Retinal pigment epithelial cell (primary cell): ENCODE measurements at regions not wholly inside any gene's neighbourhood (a gene's known extent, or its start where the extent isn't known, plus 50 kb on each side); places are given as distances from the start of the nearest gene placed in this dataset.

Experiments used
- DNase-seq: peaks from one replicate; pipeline ENCODE4 v3.0.0-alpha.2; 2010; ENCODE audit warnings: low read depth
- H3K4me3 ChIP-seq: 2 replicates; pipeline ENCODE4 v1.5.1; 2011; ENCODE audit warnings: mild to moderate bottlenecking, low read length, control low read depth, moderate library complexity
- TF ChIP-seq, protein P1 (sequence below): conservative IDR thresholded peaks from 2 replicates; pipeline ENCODE4 v1.5.1; 2011; ENCODE audit warnings: low read depth, low read length, control low read depth, inconsistent platforms

DNA sequence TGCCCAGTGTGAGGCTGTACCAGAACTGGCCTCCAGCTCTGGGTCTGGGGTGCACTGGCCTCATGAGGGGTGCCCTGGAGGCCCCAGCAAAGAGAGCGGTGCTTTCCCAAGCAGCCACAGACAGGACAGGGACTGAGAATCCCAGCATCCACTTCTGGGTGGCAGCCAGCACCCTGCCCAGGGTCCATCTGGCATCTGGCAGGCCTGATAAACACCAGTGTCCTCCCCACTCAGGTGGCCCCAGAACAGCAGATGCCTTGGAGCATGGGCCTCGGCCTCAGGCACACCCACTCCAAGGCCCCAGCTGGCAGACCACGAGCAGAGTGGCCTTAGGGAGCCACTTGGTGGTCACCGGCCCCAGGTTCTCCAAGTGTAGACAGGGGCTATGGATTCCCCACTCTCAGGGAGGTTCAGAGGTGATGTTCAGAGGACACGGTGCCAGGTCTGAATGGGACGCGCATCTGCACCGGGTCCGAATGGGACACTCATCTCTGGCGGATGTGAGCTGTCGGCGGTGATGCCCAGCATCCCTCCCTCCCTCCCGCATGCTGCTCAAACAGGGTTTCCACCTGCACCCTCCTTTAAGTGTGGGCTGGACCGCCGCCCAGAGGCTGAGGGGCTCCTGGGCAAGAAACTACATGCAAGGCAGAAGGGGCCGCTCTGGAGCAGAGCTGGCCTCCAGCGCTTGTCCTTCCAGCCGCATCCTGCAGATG, 82.2 kb upstream of the GPC1 start:
- TF ChIP-seq, protein P1, sequence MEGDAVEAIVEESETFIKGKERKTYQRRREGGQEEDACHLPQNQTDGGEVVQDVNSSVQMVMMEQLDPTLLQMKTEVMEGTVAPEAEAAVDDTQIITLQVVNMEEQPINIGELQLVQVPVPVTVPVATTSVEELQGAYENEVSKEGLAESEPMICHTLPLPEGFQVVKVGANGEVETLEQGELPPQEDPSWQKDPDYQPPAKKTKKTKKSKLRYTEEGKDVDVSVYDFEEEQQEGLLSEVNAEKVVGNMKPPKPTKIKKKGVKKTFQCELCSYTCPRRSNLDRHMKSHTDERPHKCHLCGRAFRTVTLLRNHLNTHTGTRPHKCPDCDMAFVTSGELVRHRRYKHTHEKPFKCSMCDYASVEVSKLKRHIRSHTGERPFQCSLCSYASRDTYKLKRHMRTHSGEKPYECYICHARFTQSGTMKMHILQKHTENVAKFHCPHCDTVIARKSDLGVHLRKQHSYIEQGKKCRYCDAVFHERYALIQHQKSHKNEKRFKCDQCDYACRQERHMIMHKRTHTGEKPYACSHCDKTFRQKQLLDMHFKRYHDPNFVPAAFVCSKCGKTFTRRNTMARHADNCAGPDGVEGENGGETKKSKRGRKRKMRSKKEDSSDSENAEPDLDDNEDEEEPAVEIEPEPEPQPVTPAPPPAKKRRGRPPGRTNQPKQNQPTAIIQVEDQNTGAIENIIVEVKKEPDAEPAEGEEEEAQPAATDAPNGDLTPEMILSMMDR = no peak

DNA sequence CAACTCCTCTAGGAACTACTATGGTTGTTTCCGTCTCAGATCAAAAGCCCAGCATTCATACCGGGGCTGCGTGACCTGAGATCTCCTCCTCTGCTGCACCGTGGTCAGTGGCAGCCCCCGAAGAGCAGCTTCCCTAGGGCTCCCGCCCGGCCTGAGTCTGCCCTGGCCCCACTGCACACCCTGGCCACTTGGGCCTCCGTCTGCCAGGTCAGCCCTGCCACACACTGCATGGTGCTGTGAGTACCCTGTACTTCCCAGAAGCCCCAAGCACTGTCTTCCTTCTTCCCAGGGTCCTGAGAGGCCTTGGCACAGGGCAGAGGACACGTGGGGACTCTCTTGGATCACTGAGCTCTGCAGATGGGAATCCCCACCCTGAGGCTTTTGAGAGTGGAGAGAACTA, 81.5 kb upstream of the GPC1 start:
- TF ChIP-seq, protein P1 = no peak

More for the DNA sequence above, 82.2 kb upstream of the GPC1 start:
- no peak overlapping the region for H3K4me3 ChIP-seq
- no peak for DNase-seq

DNA sequence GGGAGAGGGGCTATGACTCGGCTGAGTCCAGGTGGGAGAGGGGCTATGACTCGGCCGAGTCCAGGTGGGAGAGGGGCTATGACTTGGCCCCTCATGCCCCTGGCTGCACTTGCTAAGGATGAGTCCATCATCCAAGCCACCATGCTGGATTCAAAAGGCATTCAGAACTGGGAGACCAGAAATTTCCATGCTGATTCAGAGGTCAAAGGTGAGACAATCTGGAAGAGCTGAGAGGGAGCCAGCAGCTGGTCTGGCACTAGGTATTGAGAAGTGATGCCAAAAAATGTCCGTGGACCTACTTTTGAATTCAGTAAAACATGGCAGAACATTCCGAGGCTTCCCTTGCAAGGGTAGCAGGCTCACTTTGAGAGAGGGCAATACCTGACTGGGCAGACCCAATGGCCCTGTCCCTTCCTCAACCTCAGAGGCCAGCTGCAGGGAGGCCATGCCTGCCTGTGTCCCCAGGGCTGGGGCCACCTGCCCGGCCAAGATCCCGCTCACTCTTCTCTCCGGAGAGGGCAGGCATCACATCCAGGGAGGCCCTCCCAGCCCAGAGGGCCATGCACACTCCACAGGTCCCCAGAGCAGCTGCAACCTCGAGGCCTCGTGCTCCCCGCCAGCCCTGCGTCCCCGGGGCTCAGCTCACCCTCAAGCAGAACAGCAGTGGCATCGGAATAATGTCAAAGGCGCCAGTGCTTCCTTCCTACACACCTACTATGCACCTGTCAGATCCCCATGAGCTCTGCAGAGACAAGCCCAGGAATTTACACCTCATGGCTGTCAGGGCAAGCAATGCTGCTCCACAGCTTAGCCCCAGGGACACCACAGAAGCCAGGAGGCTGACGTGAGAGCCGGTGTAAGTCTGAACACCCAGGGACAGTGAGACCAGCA, 80.2 kb upstream of the GPC1 start:
- DNase-seq = no peak
- TF ChIP-seq, protein P1 = no peak

More for the DNA sequence above, 81.5 kb upstream of the GPC1 start:
- no peak overlapping the region for H3K4me3 ChIP-seq
- DNase-seq = no peak

DNA sequence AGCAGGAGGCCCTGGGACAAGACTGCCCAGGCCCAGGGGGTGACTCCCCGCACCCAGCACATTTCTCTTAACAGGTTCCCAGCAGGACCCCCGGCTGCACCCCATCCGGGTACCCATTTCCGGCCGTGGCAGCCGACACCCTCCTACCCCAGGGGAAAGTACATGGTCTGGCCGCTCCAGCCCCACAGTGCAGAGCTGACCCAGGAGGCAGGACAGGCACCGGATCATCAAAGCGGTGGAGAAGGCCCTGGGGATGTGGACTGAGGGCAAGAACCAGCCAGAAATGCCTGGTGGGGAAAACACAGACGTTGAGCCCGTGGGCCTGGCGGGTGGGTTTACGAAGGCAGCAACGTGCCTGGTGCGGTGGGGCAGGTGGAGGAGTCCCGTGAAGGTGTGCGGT, 79.5 kb upstream of the GPC1 start:
- TF ChIP-seq, protein P1 = no peak
- DNase-seq = no peak
- no peak overlapping the region for H3K4me3 ChIP-seq

More for the DNA sequence above, 80.2 kb upstream of the GPC1 start:
- H3K4me3 ChIP-seq = no peak overlapping the region

DNA sequence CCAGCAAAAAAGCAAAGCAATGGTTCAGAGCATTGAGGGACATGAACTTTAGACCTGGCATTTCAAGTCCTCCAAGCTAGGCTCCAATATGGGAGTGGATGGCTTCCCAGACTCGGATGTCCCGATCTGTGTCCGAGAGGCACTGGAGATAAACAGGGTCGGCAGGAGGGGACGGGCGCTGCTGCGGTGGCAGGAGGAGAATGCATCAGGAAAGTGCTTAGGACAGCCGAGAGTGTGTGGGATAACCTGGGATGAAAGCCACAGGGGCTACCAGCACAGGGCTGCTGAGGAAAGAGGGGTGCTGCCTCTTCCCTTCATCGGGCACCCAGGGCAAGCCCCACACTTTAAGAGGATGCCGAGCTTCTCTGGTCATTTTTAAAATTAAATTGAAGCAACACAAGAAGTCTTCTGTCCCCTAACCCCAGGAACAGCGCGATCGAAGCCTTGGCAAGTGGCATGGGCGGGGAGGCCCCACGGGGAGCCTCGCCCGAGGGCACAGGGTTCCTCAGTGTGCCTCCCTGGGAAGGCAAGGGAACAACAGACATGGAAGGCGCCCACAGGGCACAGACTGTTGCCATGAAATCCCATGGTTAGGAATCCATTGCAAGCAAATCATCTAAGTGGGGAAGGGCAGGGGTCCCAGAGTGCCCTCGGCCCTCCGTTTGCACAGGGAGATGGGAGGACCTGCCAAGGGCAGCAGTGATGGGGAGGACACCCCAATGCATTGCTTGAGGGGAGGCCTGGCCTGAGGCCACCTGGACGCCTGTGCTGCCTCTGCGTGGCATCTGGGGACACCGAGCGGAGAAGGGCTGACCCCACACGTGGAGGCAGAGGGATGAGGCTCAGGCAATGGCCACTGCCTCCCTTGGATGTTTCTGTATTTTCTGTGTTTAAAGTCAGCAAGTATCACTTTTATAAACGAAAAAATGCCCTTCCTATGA, 78.5 kb upstream of the GPC1 start:
- TF ChIP-seq, protein P1 = no peak
- no peak for DNase-seq
- H3K4me3 ChIP-seq = no peak overlapping the region

DNA sequence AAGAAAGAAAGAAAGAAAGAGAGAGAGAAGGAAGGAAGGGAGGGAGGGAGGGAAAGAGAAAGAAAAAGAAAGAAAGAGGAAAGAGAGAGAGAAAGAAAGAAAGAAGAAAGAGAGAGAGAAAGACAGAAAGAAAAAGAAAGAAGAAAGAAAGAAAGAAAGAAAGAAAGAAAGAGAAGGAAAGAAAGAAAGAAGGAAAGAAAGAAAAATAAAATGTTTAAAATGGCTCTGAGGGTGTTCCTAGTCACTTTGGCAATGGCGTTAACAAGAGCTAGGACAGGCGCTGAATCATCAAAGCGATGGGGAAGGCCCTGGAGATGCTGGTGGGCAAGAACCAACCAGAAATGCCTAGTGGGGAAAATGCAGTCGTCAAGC, 77.8 kb upstream of the GPC1 start:
- TF ChIP-seq, protein P1 = no peak
- no peak for DNase-seq
- no peak overlapping the region for H3K4me3 ChIP-seq
